ENCODE measurements at regions not wholly inside any gene's neighbourhood (a gene's known extent, or its start where the extent isn't known, plus 50 kb on each side); places are given as distances from the start of the nearest gene placed in this dataset.

GRCh38 chr10:44281662-44282061, 103.2 kb downstream of the CXCL12 start:
- no peak for DNase-seq
- Histone ChIP-seq H2AFZ (ENCODE audit: low read depth) (no peak overlapping the region), H3K9ac (no peak overlapping the region), H3K4me1 (ENCODE audit: control insufficient read depth in 1 of 2, insufficient read depth in 2 of 2, low read depth in 1 of 2, low read length in 1 of 2) (peaks cover 0 to 39% of the 10 kb centered on the region in 2 experiments; a peak in 2 of 4 replicates), H3K79me2 (ENCODE audit: insufficient read depth) (no peaks in the 10 kb centered on the region), H3K27ac (ENCODE audit: low read depth in 2 of 2, low read length in 1 of 2) (no peak overlapping the region), H3K9me3 (no peaks in the 10 kb centered on the region), H3K36me3 (replicated peaks in 1 of 2; ENCODE audit: control insufficient read depth in 1 of 2, insufficient read depth in 2 of 2, low read length in 1 of 2) (no peaks in the 10 kb centered on the region), H4K20me1 (ENCODE audit: insufficient read depth) (no peaks in the 10 kb centered on the region), H3K9me2 (no peaks in the 10 kb centered on the region), H3K27me3 (ENCODE audit: insufficient read depth) (no peaks in the 10 kb centered on the region), H3F3A (replicated peaks; ENCODE audit: insufficient read depth) (peaks cover 8% of the 10 kb centered on the region), H3K4me2 (no peak overlapping the region), H3K4me3 (ENCODE audit: low read depth in 2 of 2, low read length in 1 of 2) (no peak overlapping the region)
- 30% methylated on average over 4 of the region's 5 CpGs for WGBS (ENCODE audit: low lambda C conversion rate)
- TF ChIP-seq TCF12 (IDR thresholded peaks at IDR 0.05) (no peak), USF1 (IDR thresholded peaks at IDR 0.05; ENCODE audit: borderline replicate concordance, low read depth) (no peak)
- ChIA-PET CTCF (no interaction called here), POLR2A (no interaction called here)

- H3K4me2 ChIP-seq: no peak overlapping the region
- no peaks in the 10 kb centered on the region for H4K20me1 ChIP-seq (ENCODE audit: insufficient read depth)
- H3K79me2 ChIP-seq (ENCODE audit: insufficient read depth): no peaks in the 10 kb centered on the region
- no peak overlapping the region for H3K4me3 ChIP-seq (ENCODE audit: low read depth in 2 of 2, low read length in 1 of 2)
- no peaks in the 10 kb centered on the region for H3K36me3 ChIP-seq (replicated peaks in 1 of 2; ENCODE audit: control insufficient read depth in 1 of 2, insufficient read depth in 2 of 2, low read length in 1 of 2)
- CTCF ChIA-PET: interaction anchor here (0.6 to 3.6 kb wide), 4 partner anchors 10 to 590 kb away, joined by 3 to 16 read pairs (median 3); no protein-coding TSS in a partner anchor
- peaks cover 0 to 39% of the 10 kb centered on the region in 2 experiments; a peak in 2 of 4 replicates for H3K4me1 ChIP-seq (ENCODE audit: control insufficient read depth in 1 of 2, insufficient read depth in 2 of 2, low read depth in 1 of 2, low read length in 1 of 2)
- TF ChIP-seq ZBTB33 (IDR thresholded peaks at IDR 0.05; ENCODE audit: borderline replicate concordance, low read depth) (no peak), EP300 (IDR thresholded peaks at IDR 0.05; ENCODE audit: borderline replicate concordance in 1 of 2, low read depth in 1 of 2, low read length in 1 of 2) (no peak), MXI1 (IDR thresholded peaks at IDR 0.05; ENCODE audit: low read depth, low read length) (no peak), CTCF (IDR thresholded peaks at IDR 0.05) (no peak), IRF3 (IDR thresholded peaks at IDR 0.05; ENCODE audit: low read depth, low read length) (no peak), RCOR1 (IDR thresholded peaks at IDR 0.05; ENCODE audit: low read length) (no peak), RAD21 (IDR thresholded peaks at IDR 0.05; ENCODE audit: low read length) (no peak), USF2 (IDR thresholded peaks at IDR 0.05; ENCODE audit: borderline replicate concordance, low read depth, low read length) (no peak), GABPA (IDR thresholded peaks at IDR 0.05; ENCODE audit: low read depth) (no peak), GATA2 (CRISPR knock-in tag; IDR thresholded peaks at IDR 0.05) (no peak), MAX (IDR thresholded peaks at IDR 0.05; ENCODE audit: low read depth) (no peak), ELF1 (IDR thresholded peaks at IDR 0.05) (no peak), TCF12 (IDR thresholded peaks at IDR 0.05) (no peak)
- DNase-seq: no peak
- H2AFZ ChIP-seq (ENCODE audit: low read depth): no peak overlapping the region
- POLR2A ChIA-PET: no interaction called here
- no peaks in the 10 kb centered on the region for H3K27me3 ChIP-seq (ENCODE audit: insufficient read depth)
- no peaks in the 10 kb centered on the region for H3K9me2 ChIP-seq
- no peak overlapping the region for H3K9ac ChIP-seq
- no peaks in the 10 kb centered on the region for H3K9me3 ChIP-seq
- 54% methylated on average over 12 of the region's 12 CpGs for WGBS (ENCODE audit: low lambda C conversion rate)
- peak overlapping the region in 1 of 2 experiments; percentile 20; a peak in 1 of 4 replicates for H3K27ac ChIP-seq (ENCODE audit: low read depth in 2 of 2, low read length in 1 of 2)
- H3F3A ChIP-seq (replicated peaks; ENCODE audit: insufficient read depth): peaks cover 8% of the 10 kb centered on the region
Measured at GRCh38 chr10:44281089-44281613, 103.7 kb downstream of the CXCL12 start.
